HepG2 (cell line): ENCODE measurements at regions not wholly inside any gene's neighbourhood (a gene's known extent, or its start where the extent isn't known, plus 50 kb on each side); places are given as distances from the start of the nearest gene placed in this dataset.
A peak's percentile ranks its signal among the peaks of the same experiment; 100 is the strongest.

ENCODE experiments used
- EHMT2 ChIP-seq: fragments of 200-600 bp; sonication (generic); IDR thresholded peaks from 2 replicates; pipeline ENCODE4 v1.7.0; 2017; ENCODE audit warnings: antibody characterized with exemption, low read depth, low read length, borderline replicate concordance
- ERF ChIP-seq: IDR thresholded peaks from 2 replicates; pipeline ENCODE4 v1.6.1; 2018; ENCODE audit warnings: missing biosample characterization, missing genetic modification reagents
- MAFK ChIP-seq, 2 experiments: IDR thresholded peaks in 1 of 2; conservative IDR thresholded peaks in 1 of 2; 2 replicates each; pipeline ENCODE4 v1.6.1; 2011; ENCODE audit warnings: improper control_type of control experiment in 2 of 2, low read length in 2 of 2
- POGZ ChIP-seq: sonication (generic); formaldehyde crosslinking; IDR thresholded peaks from 2 replicates; pipeline ENCODE4 v1.4.0; 2020; ENCODE audit warnings: mild to moderate bottlenecking, missing genetic modification reagents
- PPARG ChIP-seq: conservative IDR thresholded peaks from 2 replicates; pipeline ENCODE4 v1.6.1; 2016; ENCODE audit warnings: missing biosample characterization, missing genetic modification reagents
- RFX3 ChIP-seq: IDR thresholded peaks from 2 replicates; pipeline ENCODE4 v1.6.1; 2016; ENCODE audit warnings: missing biosample characterization, missing genetic modification reagents
- RXRA ChIP-seq: sonication (generic); formaldehyde crosslinking; IDR thresholded peaks from 2 replicates; pipeline ENCODE4 v1.5.1; 2020; ENCODE audit warnings: missing genetic modification reagents
- SNRNP70 ChIP-seq: fragments of 200-400 bp; formaldehyde crosslinking; IDR thresholded peaks from 2 replicates; pipeline ENCODE4 v1.6.1; 2017; ENCODE audit warnings: mild to moderate bottlenecking, low read depth, low read length, moderate library complexity
- TBX3 ChIP-seq: fragments of 450-650 bp; IDR thresholded peaks from 2 replicates; pipeline ENCODE4 v1.6.1; 2017; ENCODE audit warnings: antibody characterized with exemption, mild to moderate bottlenecking, inconsistent platforms, borderline replicate concordance
- ZFP62 ChIP-seq: sonication (generic); formaldehyde crosslinking; IDR thresholded peaks from 2 replicates; pipeline ENCODE4 v1.4.0; 2020; ENCODE audit warnings: missing genetic modification reagents
- ZFP90 ChIP-seq: sonication (generic); formaldehyde crosslinking; IDR thresholded peaks from 2 replicates; pipeline ENCODE4 v1.8.0; 2022; ENCODE audit warnings: missing genetic modification reagents, mild to moderate bottlenecking, inconsistent platforms, borderline replicate concordance
- ZNF138 ChIP-seq: sonication (generic); formaldehyde crosslinking; IDR thresholded peaks from 2 replicates; pipeline ENCODE4 v1.5.0; 2020; ENCODE audit warnings: mild to moderate bottlenecking, low read depth, missing genetic modification reagents
- ZNF614 ChIP-seq: IDR thresholded peaks from 2 replicates; pipeline ENCODE4 v1.6.1; 2018; ENCODE audit warnings: missing biosample characterization, missing genetic modification reagents, inconsistent platforms, borderline replicate concordance
- ZNF652 ChIP-seq: IDR thresholded peaks from 2 replicates; pipeline ENCODE4 v1.6.1; 2016; ENCODE audit warnings: low read depth, borderline replicate concordance
- ZNF75D ChIP-seq: sonication (generic); formaldehyde crosslinking; IDR thresholded peaks from 2 replicates; pipeline ENCODE4 v1.8.1; 2023; ENCODE audit warnings: missing genetic modification reagents, mild to moderate bottlenecking, borderline replicate concordance
- ZNF777 ChIP-seq: sonication (generic); formaldehyde crosslinking; IDR thresholded peaks from 2 replicates; pipeline ENCODE4 v1.4.0; 2020; ENCODE audit warnings: missing genetic modification reagents
- ZSCAN9 ChIP-seq: IDR thresholded peaks from 2 replicates; pipeline ENCODE4 v1.6.1; 2016; ENCODE audit warnings: borderline replicate concordance
- TF ChIP-seq, protein P1 (sequence below): IDR thresholded peaks from 2 replicates; pipeline ENCODE4 v1.6.1; 2016; ENCODE audit warnings: missing compliant biosample characterization, missing genetic modification reagents, borderline replicate concordance
- TF ChIP-seq, protein P2 (sequence below): sonication (generic); formaldehyde crosslinking; IDR thresholded peaks from 2 replicates; pipeline ENCODE4 v1.8.1; 2022; ENCODE audit warnings: mild to moderate bottlenecking, missing genetic modification reagents
- TF ChIP-seq, protein P3 (sequence below): IDR thresholded peaks from 2 replicates; pipeline ENCODE4 v1.6.1; 2012; ENCODE audit warnings: low read depth, low read length, improper control_type of control experiment
- TF ChIP-seq, protein P4 (sequence below): IDR thresholded peaks from 2 replicates; pipeline ENCODE4 v1.6.1; 2016; ENCODE audit warnings: mild to moderate bottlenecking, missing biosample characterization, missing genetic modification reagents
- TF ChIP-seq, protein P5 (sequence below): sonication (generic); formaldehyde crosslinking; conservative IDR thresholded peaks from 2 replicates; pipeline ENCODE4 v1.5.0; 2020; ENCODE audit warnings: missing genetic modification reagents

DNA sequence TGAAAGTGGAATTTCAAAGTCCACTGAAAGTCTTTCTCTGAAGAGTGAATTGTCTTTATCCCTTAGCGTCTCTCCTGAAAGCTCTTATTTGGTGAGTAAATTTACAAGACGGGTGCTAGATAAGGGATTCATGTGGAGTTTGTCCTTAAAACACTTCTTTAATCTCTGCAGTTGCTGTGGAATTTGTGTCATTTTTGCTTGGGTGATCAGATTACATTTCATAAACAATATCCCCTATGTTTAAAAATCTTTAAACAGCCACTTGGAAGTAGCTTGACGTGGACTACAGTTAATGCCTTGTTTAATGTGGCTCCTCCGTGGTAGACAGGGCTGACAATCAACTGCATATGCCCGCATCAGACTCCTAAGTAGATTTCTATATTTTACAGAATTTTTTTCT is 175.4 kb upstream of the ZNF217 start (continued):
- TF ChIP-seq, protein P1, sequence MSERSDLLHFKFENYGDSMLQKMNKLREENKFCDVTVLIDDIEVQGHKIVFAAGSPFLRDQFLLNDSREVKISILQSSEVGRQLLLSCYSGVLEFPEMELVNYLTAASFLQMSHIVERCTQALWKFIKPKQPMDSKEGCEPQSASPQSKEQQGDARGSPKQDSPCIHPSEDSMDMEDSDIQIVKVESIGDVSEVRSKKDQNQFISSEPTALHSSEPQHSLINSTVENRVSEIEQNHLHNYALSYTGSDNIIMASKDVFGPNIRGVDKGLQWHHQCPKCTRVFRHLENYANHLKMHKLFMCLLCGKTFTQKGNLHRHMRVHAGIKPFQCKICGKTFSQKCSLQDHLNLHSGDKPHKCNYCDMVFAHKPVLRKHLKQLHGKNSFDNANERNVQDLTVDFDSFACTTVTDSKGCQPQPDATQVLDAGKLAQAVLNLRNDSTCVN (CRISPR knock-in tag), result no peak
- TF ChIP-seq, protein P2, sequence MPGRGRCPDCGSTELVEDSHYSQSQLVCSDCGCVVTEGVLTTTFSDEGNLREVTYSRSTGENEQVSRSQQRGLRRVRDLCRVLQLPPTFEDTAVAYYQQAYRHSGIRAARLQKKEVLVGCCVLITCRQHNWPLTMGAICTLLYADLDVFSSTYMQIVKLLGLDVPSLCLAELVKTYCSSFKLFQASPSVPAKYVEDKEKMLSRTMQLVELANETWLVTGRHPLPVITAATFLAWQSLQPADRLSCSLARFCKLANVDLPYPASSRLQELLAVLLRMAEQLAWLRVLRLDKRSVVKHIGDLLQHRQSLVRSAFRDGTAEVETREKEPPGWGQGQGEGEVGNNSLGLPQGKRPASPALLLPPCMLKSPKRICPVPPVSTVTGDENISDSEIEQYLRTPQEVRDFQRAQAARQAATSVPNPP, result no peak
- TF ChIP-seq ZNF138, result no peak
- no peak for TF ChIP-seq ZNF777
- TF ChIP-seq, protein P3, sequence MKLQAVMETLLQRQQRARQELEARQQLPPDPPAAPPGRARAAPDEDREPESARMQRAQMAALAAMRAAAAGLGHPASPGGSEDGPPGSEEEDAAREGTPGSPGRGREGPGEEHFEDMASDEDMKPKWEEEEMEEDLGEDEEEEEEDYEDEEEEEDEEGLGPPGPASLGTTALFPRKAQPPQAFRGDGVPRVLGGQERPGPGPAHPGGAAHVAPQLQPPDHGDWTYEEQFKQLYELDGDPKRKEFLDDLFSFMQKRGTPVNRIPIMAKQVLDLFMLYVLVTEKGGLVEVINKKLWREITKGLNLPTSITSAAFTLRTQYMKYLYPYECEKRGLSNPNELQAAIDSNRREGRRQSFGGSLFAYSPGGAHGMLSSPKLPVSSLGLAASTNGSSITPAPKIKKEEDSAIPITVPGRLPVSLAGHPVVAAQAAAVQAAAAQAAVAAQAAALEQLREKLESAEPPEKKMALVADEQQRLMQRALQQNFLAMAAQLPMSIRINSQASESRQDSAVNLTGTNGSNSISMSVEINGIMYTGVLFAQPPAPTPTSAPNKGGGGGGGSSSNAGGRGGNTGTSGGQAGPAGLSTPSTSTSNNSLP, result no peak
- no peak for TF ChIP-seq RXRA (CRISPR knock-in tag)
- TF ChIP-seq ERF (CRISPR knock-in tag), result no peak
- TF ChIP-seq SNRNP70, result no peak
- no peak for TF ChIP-seq TBX3
- peak; percentile 60; the same call in 1 of the 2 replicates for TF ChIP-seq POGZ
- 0 out of 2 replicates have a peak, but pooled peaks have one; percentile 55 for TF ChIP-seq ZSCAN9 (CRISPR knock-in tag)
- TF ChIP-seq EHMT2, result no peak
- no peak for TF ChIP-seq ZFP62 (CRISPR knock-in tag)
- no peak for TF ChIP-seq ZNF75D (CRISPR knock-in tag)
- no peak for TF ChIP-seq ZFP90 (CRISPR knock-in tag)
- TF ChIP-seq, protein P4, sequence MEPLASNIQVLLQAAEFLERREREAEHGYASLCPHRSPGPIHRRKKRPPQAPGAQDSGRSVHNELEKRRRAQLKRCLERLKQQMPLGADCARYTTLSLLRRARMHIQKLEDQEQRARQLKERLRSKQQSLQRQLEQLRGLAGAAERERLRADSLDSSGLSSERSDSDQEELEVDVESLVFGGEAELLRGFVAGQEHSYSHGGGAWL, result no peak
- 0 out of 2 replicates have a peak, but pooled peaks have one; percentile 31 for TF ChIP-seq ZNF652 (CRISPR knock-in tag)
- peak; percentile 19; the same call in 1 of the 2 replicates for TF ChIP-seq RFX3 (CRISPR knock-in tag)
- peak; percentile 89 for TF ChIP-seq PPARG (CRISPR knock-in tag)
- TF ChIP-seq, protein P5, sequence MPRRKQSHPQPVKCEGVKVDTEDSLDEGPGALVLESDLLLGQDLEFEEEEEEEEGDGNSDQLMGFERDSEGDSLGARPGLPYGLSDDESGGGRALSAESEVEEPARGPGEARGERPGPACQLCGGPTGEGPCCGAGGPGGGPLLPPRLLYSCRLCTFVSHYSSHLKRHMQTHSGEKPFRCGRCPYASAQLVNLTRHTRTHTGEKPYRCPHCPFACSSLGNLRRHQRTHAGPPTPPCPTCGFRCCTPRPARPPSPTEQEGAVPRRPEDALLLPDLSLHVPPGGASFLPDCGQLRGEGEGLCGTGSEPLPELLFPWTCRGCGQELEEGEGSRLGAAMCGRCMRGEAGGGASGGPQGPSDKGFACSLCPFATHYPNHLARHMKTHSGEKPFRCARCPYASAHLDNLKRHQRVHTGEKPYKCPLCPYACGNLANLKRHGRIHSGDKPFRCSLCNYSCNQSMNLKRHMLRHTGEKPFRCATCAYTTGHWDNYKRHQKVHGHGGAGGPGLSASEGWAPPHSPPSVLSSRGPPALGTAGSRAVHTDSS (CRISPR knock-in tag), result no peak
- TF ChIP-seq ZNF614 (CRISPR knock-in tag), result peak; percentile 59; the same call in 1 of the 2 replicates
- TF ChIP-seq MAFK (conservative IDR thresholded peaks at IDR 0.05 in 1 of 2, IDR thresholded peaks at IDR 0.05 in 1 of 2; ENCODE audit: low read length in 2 of 2), result no peak
